ENCODE measurements at regions not wholly inside any gene's neighbourhood (a gene's known extent, or its start where the extent isn't known, plus 50 kb on each side); places are given as distances from the start of the nearest gene placed in this dataset.
A peak's percentile ranks its signal among the peaks of the same experiment; 100 is the strongest.

- DNase-seq (ENCODE audit: insufficient read length, low spot score), result no peak
- no peak for FAIRE-seq
- TF ChIP-seq CTCF (IDR thresholded peaks at IDR 0.05; ENCODE audit: insufficient read depth, missing control alignments), result no peak
These were observed 447.8 kb downstream of the SLITRK5 start for GRCh38 chr13:88118952-88119351.

GRCh38 chr13:88124142-88124541, 453.0 kb downstream of the SLITRK5 start:
- no peak for FAIRE-seq
- DNase-seq (ENCODE audit: insufficient read length, low spot score), result no peak
- TF ChIP-seq CTCF (IDR thresholded peaks at IDR 0.05; ENCODE audit: insufficient read depth, missing control alignments), result no peak

DNA sequence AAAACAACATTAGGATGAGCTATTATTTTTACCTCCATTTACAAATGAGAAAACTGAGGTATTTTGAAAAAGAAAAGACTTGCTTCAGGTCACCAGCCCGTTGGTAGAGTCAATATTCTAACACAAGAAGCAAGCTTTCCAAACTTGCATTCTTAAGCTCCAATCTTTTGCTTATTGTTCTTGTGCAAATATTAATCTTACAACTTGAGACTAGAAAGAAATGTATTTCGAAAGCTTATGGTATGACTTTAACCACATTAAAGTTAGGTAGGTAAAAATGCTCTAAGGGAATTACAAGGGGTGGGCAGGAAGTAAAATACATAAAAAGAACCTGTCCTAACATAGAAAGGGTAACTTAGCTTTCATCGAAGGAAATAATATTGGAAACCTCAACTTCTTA, 453.9 kb downstream of the SLITRK5 start:
- DNase-seq (ENCODE audit: insufficient read length, low spot score), result no peak
- no peak for TF ChIP-seq CTCF (IDR thresholded peaks at IDR 0.05; ENCODE audit: insufficient read depth, missing control alignments)
- no peak for FAIRE-seq

GRCh38 chr13:88136098-88136790, 465.1 kb downstream of the SLITRK5 start:
- no peak for FAIRE-seq
- TF ChIP-seq CTCF (IDR thresholded peaks at IDR 0.05; ENCODE audit: insufficient read depth, missing control alignments), result no peak

GRCh38 chr13:88142653-88143052, 471.5 kb downstream of the SLITRK5 start:
- DNase-seq (ENCODE audit: insufficient read length, low spot score) (no peak), FAIRE-seq (peak; percentile 21)
- no peak for TF ChIP-seq CTCF (IDR thresholded peaks at IDR 0.05; ENCODE audit: insufficient read depth, missing control alignments)

More at GRCh38 chr13:88136098-88136790, 465.1 kb downstream of the SLITRK5 start:
- DNase-seq (ENCODE audit: insufficient read length, low spot score), result no peak

- no peak for FAIRE-seq
- no peak for DNase-seq (ENCODE audit: insufficient read length, low spot score)
- TF ChIP-seq CTCF (IDR thresholded peaks at IDR 0.05; ENCODE audit: insufficient read depth, missing control alignments), result no peak
These were observed 473.4 kb downstream of the SLITRK5 start for GRCh38 chr13:88144580-88144979.

DNA sequence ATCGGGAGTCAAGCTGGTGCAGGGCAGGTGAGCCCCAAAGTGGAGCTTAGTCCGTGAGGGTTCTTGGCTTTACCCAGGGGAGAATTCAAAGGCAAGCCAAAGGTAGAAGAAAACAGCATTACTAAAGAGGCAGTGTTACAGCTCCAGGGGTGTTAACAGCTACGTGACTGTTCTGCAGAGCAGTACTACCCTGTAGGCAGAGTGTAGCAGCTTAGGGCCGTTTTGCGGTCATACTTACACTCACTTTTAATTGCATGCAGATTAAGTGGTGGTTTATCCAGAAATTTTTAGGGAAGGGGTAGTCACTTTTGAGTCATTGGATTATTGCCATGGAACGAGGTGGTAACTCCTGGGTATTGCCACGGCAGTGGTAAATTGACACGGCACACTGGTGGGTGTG, 482.2 kb downstream of the SLITRK5 start:
- no peak for TF ChIP-seq CTCF (IDR thresholded peaks at IDR 0.05; ENCODE audit: insufficient read depth, missing control alignments)
- FAIRE-seq (no peak), DNase-seq (ENCODE audit: insufficient read length, low spot score) (no peak)
